ENCODE measurements at regions not wholly inside any gene's neighbourhood (a gene's known extent, or its start where the extent isn't known, plus 50 kb on each side); places are given as distances from the start of the nearest gene placed in this dataset.

DNA sequence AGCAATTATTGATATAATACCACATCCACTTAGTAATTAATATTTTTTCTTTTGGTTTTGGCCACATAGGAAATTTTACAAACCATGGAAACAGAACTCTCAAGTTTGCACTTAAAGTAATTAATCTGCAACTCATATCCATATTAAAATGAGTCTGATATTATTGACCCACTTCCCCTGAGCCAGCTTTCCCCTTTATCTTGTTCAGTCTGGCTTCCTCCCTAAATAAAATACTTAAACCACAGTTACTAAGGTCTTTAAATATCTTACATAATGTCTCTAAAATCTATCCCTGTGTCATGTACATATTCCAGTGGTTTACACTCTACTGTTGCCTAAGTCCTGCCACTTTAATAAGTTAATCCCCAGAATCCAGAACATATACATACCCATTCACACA is 564.9 kb upstream of the FSHR start:
- TF ChIP-seq, protein P1, sequence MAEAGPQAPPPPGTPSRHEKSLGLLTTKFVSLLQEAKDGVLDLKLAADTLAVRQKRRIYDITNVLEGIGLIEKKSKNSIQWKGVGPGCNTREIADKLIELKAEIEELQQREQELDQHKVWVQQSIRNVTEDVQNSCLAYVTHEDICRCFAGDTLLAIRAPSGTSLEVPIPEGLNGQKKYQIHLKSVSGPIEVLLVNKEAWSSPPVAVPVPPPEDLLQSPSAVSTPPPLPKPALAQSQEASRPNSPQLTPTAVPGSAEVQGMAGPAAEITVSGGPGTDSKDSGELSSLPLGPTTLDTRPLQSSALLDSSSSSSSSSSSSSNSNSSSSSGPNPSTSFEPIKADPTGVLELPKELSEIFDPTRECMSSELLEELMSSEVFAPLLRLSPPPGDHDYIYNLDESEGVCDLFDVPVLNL (IDR thresholded peaks at IDR 0.05; ENCODE audit: low read depth, low read length): no peak
- no peak for TF ChIP-seq HDGF (IDR thresholded peaks at IDR 0.05)
